Fibroblast of lung (primary cell): ENCODE measurements at regions not wholly inside any gene's neighbourhood (a gene's known extent, or its start where the extent isn't known, plus 50 kb on each side); places are given as distances from the start of the nearest gene placed in this dataset.
"Not testable (repeated sequence)": the region's sequence is repeated elsewhere in the genome, so short reads cannot be mapped to it uniquely, and the experiment has no call there.

Experiments used
- EZH2 ChIP-seq: IDR thresholded peaks from 2 replicates; pipeline ENCODE4 v1.5.1; 2012; ENCODE audit warnings: low read length, control low read depth, mild to moderate bottlenecking; ENCODE audit errors: missing control alignments
- TF ChIP-seq, protein P1 (sequence below), 2 donors: IDR thresholded peaks in 1 of 2; conservative IDR thresholded peaks in 1 of 2; 1 replicate in 1 of 2; 2 replicates in 1 of 2; pipeline ENCODE4 v1.5.1; 2011 to 2012; ENCODE audit warnings: low read length in 2 of 2, control low read depth in 1 of 2, inconsistent platforms in 1 of 2, low read depth in 1 of 2, mild to moderate bottlenecking in 1 of 2

DNA sequence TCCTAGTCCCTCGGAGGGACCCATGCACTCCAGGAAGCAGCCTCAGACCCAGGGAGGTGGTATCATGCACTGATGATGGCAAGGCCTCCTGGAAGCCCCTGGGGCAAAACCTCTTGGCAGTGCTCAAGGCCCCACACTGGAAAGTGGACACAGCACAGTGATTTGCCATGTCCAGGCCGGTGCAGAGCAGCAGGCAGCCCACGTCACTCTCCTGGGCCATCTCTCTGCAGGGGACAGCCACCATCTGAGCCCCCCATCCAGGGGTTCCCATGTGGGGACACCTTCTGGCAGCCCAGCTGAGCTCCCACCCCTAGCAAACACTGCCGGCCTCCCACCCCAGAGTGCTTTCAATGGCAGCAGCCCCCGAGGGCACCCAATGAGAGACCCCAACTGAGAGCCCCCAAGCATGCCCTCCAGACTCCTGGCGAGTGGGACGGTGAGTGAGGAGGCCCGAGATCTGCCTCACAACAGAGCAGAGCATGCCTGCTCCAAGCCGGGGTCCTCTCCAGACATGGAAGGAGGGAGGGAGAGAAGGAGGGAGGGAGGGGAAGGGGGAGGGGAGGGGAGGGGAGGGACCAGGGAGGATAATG lies 116.5 kb upstream of the FOXD4L5 start:
- TF ChIP-seq, protein P1, sequence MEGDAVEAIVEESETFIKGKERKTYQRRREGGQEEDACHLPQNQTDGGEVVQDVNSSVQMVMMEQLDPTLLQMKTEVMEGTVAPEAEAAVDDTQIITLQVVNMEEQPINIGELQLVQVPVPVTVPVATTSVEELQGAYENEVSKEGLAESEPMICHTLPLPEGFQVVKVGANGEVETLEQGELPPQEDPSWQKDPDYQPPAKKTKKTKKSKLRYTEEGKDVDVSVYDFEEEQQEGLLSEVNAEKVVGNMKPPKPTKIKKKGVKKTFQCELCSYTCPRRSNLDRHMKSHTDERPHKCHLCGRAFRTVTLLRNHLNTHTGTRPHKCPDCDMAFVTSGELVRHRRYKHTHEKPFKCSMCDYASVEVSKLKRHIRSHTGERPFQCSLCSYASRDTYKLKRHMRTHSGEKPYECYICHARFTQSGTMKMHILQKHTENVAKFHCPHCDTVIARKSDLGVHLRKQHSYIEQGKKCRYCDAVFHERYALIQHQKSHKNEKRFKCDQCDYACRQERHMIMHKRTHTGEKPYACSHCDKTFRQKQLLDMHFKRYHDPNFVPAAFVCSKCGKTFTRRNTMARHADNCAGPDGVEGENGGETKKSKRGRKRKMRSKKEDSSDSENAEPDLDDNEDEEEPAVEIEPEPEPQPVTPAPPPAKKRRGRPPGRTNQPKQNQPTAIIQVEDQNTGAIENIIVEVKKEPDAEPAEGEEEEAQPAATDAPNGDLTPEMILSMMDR (conservative IDR thresholded peaks at IDR 0.05 in 1 of 2, IDR thresholded peaks at IDR 0.05 in 1 of 2; ENCODE audit: low read depth in 1 of 2, low read length in 2 of 2), result not testable (repeated sequence)
- TF ChIP-seq EZH2, result not testable (repeated sequence)
